ENCODE measurements at regions not wholly inside any gene's neighbourhood (a gene's known extent, or its start where the extent isn't known, plus 50 kb on each side); places are given as distances from the start of the nearest gene placed in this dataset.

DNA sequence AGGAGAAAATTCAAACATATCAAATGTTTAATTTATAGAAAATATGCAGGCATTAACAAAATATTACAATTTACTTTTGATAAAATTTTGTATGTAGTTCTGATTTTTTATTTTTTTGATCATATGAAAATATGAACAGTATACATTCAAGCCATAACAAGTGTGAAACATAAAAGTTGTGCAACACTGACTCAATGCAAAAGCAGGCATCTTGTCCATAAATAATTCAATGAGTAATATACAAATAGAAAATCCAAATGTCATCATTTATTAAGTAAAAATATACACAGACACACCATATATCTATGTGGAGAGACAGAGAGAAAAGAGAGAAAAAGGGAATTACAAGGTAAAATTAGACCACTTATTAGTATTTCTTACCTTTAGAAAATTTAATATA is 1183.9 kb downstream of the SLITRK1 start:
- no peaks in the 10 kb centered on the region for H3K27me3 ChIP-seq (ENCODE audit: control insufficient read depth in 2 of 2, insufficient read depth in 2 of 2, low read length in 2 of 2)
- no peak overlapping the region for H3K9ac ChIP-seq (replicated peaks; ENCODE audit: extremely low read depth, insufficient read depth, low read length)
- ChIA-PET POLR2A (no interaction called here), CTCF (no interaction called here)
- H3K36me3 ChIP-seq (ENCODE audit: control insufficient read depth in 2 of 2, extremely low read depth in 1 of 2, insufficient read depth in 2 of 2, low read length in 2 of 2), result no peaks in the 10 kb centered on the region
- no TSS peak for BruUV-seq (replicated peaks)
- no peak overlapping the region for H3K4me3 ChIP-seq (replicated peaks in 1 of 3; ENCODE audit: insufficient read depth in 1 of 3, low read depth in 1 of 3, low read length in 3 of 3)
- H3K79me2 ChIP-seq (ENCODE audit: control insufficient read depth, insufficient read depth, low read length), result no peaks in the 10 kb centered on the region
- no peaks in the 10 kb centered on the region for H3K9me1 ChIP-seq (replicated peaks; ENCODE audit: control insufficient read depth, extremely low read depth, insufficient read depth, low read length)
- DNase-seq (ENCODE audit: low read depth, low spot score) (no peak), FAIRE-seq (no peak)
- H3K4me2 ChIP-seq (ENCODE audit: insufficient read depth, low read length), result no peak overlapping the region
- dilution Hi-C loops (cut with MboI; ENCODE audit: extremely low pct_ligation_motif_present, low sequenced_read_pairs), result no loop called here
- no peaks in the 10 kb centered on the region for H3K9me3 ChIP-seq (replicated peaks; ENCODE audit: control insufficient read depth, insufficient read depth, low read length)
- TF ChIP-seq MYC (IDR thresholded peaks at IDR 0.05; ENCODE audit: low read depth, low read length), result no peak
- H3K4me1 ChIP-seq (ENCODE audit: control insufficient read depth, extremely low read depth, insufficient read depth, low read length), result no peaks in the 10 kb centered on the region
- H3K27ac ChIP-seq (ENCODE audit: insufficient read depth, low read depth, low read length), result no peak overlapping the region
- intact Hi-C loops (cut with micrococcal nuclease), result no loop called here
- no peaks in the 10 kb centered on the region for H4K20me1 ChIP-seq (replicated peaks; ENCODE audit: control insufficient read depth, extremely low read depth, insufficient read depth, low read length)
- H2AFZ ChIP-seq (ENCODE audit: low read depth, low read length), result no peak overlapping the region

DNA sequence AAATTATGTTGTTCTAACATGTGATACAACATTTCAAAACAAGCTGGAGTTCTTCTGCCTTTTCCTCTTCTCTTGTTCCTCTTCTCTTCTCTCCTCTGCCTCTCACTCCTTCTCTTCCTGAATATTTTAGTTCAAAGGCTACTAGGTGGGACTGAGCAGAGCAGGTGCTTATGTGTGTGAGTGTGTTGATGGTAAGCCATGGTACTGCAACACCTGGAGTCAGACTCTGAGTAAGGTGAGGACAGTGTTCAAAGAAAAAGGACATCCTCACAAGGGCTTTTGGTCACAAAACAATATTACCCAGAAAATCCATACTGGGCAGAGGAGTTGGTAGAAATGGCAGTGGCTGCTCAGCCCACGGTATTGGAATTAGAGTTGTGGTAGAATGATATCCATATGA is 1188.7 kb downstream of the SLITRK1 start:
- H3K27me3 ChIP-seq (ENCODE audit: control insufficient read depth in 2 of 2, insufficient read depth in 2 of 2, low read length in 2 of 2), result no peaks in the 10 kb centered on the region
- POLR2A ChIA-PET, result no interaction called here
- no peaks in the 10 kb centered on the region for H3K9me1 ChIP-seq (replicated peaks; ENCODE audit: control insufficient read depth, extremely low read depth, insufficient read depth, low read length)
- no peak for TF ChIP-seq MYC (IDR thresholded peaks at IDR 0.05; ENCODE audit: low read depth, low read length)
- TF ChIP-seq, protein P1, sequence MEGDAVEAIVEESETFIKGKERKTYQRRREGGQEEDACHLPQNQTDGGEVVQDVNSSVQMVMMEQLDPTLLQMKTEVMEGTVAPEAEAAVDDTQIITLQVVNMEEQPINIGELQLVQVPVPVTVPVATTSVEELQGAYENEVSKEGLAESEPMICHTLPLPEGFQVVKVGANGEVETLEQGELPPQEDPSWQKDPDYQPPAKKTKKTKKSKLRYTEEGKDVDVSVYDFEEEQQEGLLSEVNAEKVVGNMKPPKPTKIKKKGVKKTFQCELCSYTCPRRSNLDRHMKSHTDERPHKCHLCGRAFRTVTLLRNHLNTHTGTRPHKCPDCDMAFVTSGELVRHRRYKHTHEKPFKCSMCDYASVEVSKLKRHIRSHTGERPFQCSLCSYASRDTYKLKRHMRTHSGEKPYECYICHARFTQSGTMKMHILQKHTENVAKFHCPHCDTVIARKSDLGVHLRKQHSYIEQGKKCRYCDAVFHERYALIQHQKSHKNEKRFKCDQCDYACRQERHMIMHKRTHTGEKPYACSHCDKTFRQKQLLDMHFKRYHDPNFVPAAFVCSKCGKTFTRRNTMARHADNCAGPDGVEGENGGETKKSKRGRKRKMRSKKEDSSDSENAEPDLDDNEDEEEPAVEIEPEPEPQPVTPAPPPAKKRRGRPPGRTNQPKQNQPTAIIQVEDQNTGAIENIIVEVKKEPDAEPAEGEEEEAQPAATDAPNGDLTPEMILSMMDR (IDR thresholded peaks at IDR 0.05; ENCODE audit: extremely low read depth in 1 of 2, insufficient read depth in 1 of 2, low read depth in 1 of 2, low read length in 2 of 2), result no peak
- TF ChIP-seq, protein P2, sequence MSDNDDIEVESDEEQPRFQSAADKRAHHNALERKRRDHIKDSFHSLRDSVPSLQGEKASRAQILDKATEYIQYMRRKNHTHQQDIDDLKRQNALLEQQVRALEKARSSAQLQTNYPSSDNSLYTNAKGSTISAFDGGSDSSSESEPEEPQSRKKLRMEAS (IDR thresholded peaks at IDR 0.05; ENCODE audit: insufficient read depth, insufficient read length), result no peak
- no peak for TF ChIP-seq JUN (IDR thresholded peaks at IDR 0.05; ENCODE audit: borderline replicate concordance, insufficient read depth, insufficient read length, low read depth)
- no peak for TF ChIP-seq GATA2 (IDR thresholded peaks at IDR 0.05; ENCODE audit: insufficient read depth, insufficient read length, low read depth, low read length)
- no peak for TF ChIP-seq FOS (IDR thresholded peaks at IDR 0.05; ENCODE audit: borderline replicate concordance, insufficient read depth, low read length)
- TF ChIP-seq POLR2AphosphoS5 (IDR thresholded peaks at IDR 0.05; ENCODE audit: insufficient read depth, low read depth, low read length), result no peak
- no peak for TF ChIP-seq EZH2 (IDR thresholded peaks at IDR 0.05; ENCODE audit: borderline replicate concordance, low read depth, low read length, severe bottlenecking)
- no peak for TF ChIP-seq POLR2A (IDR thresholded peaks at IDR 0.05; ENCODE audit: low read depth, low read length)
- H3K27ac ChIP-seq (ENCODE audit: insufficient read depth, low read depth, low read length), result no peak overlapping the region
- no peaks in the 10 kb centered on the region for H4K20me1 ChIP-seq (replicated peaks; ENCODE audit: control insufficient read depth, extremely low read depth, insufficient read depth, low read length)
- dilution Hi-C loops (cut with MboI; ENCODE audit: extremely low pct_ligation_motif_present, low sequenced_read_pairs), result no loop called here
- no peaks in the 10 kb centered on the region for H3K4me1 ChIP-seq (ENCODE audit: control insufficient read depth, extremely low read depth, insufficient read depth, low read length)
- FAIRE-seq, result no peak
- CTCF ChIA-PET, result no interaction called here
- no peaks in the 10 kb centered on the region for H3K36me3 ChIP-seq (ENCODE audit: control insufficient read depth in 2 of 2, extremely low read depth in 1 of 2, insufficient read depth in 2 of 2, low read length in 2 of 2)
- no peak overlapping the region for H2AFZ ChIP-seq (ENCODE audit: low read depth, low read length)
- intact Hi-C loops (cut with micrococcal nuclease), result no loop called here
- H3K79me2 ChIP-seq (ENCODE audit: control insufficient read depth, insufficient read depth, low read length), result no peaks in the 10 kb centered on the region
- H3K4me2 ChIP-seq (ENCODE audit: insufficient read depth, low read length), result no peak overlapping the region
- BruUV-seq (replicated peaks), result no TSS peak
- no peak for DNase-seq (ENCODE audit: low read depth, low spot score)
- no peak overlapping the region for H3K4me3 ChIP-seq (replicated peaks in 1 of 3; ENCODE audit: insufficient read depth in 1 of 3, low read depth in 1 of 3, low read length in 3 of 3)
- no peak overlapping the region for H3K9ac ChIP-seq (replicated peaks; ENCODE audit: extremely low read depth, insufficient read depth, low read length)
- no peaks in the 10 kb centered on the region for H3K9me3 ChIP-seq (replicated peaks; ENCODE audit: control insufficient read depth, insufficient read depth, low read length)

All from endothelial cell of umbilical vein (primary cell).